Left lung (tissue), 4 donors: ENCODE measurements at regions not wholly inside any gene's neighbourhood (a gene's known extent, or its start where the extent isn't known, plus 50 kb on each side); places are given as distances from the start of the nearest gene placed in this dataset.

Experiments used
- ATAC-seq: fragments of 200-7000 bp; cut with Tn5 transposase; one replicate; pipeline ENCODE4 v1.9.1; 2020; ENCODE audit warnings: moderate library complexity
- DNase-seq, 4 donors: peaks; one replicate each; pipeline ENCODE4 v3.0.0-alpha.2; 2013 to 2020
- H3K27ac ChIP-seq, 2 donors: fragments of 200-600 bp; sonication (generic) in 1 of 2; one replicate each; pipeline versions ENCODE4 v1.5.0 to v1.8.0; 2020 to 2021
- H3K27me3 ChIP-seq, 2 donors: fragments of 200-600 bp; sonication (generic) in 1 of 2; one replicate each; pipeline versions ENCODE4 v1.5.0 to v1.8.0; 2020 to 2021
- H3K36me3 ChIP-seq, 2 donors: fragments of 200-600 bp; sonication (generic) in 1 of 2; one replicate each; pipeline versions ENCODE4 v1.5.0 to v1.8.0; 2020 to 2021
- H3K4me1 ChIP-seq, 2 donors: fragments of 200-600 bp; one replicate each; pipeline ENCODE4 v1.8.0; 2021
- H3K4me3 ChIP-seq, 2 donors: fragments of 200-600 bp; sonication (generic) in 1 of 2; one replicate each; pipeline versions ENCODE4 v1.5.0 to v1.8.0; 2020 to 2021; ENCODE audit warnings: mild to moderate bottlenecking in 1 of 2
- H3K9me3 ChIP-seq, 2 donors: fragments of 200-600 bp; sonication (generic) in 1 of 2; one replicate each; pipeline versions ENCODE4 v1.5.0 to v1.8.0; 2020 to 2021
- intact Hi-C, 2 donors: fragments of 100-400 bp; cut with DNase I; formaldehyde crosslinking; loops; one replicate each; pipeline versions ENCODE4 v1.11.2 to v1.14.2; 2022
- TF ChIP-seq, protein P1 (sequence below), 2 donors: fragments of 200-600 bp; sonication (generic) in 1 of 2; IDR thresholded peaks; one replicate each; pipeline versions ENCODE4 v1.5.0 to v1.8.0; 2021; ENCODE audit warnings: antibody characterized with exemption in 2 of 2
- donor health status: DM: no; HTN: yes; CAD: no.
- donor health status: DM: no; HTN: no; CAD: no.

DNA sequence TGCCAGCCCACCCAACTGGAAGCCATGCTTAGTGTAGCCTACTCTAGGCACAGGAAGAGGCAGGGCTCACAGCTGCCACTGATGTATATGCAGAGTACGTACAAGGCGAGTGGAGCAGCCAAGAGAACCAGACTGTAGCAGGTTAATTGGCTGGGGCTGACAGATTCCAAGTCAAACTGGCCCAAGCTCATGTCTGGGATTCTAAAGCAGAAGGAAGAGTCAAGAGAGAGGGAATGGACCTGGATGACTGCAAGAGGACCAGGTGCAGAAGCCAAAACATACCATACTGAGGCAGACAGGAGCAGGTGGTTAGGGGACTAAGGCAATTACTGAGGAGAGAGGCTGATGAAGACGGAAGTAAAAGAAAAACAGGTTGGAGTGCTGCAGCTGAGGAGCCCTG is 51.3 kb upstream of the LRRN2 start:
- Histone ChIP-seq H3K36me3 (no peaks in the 10 kb centered on the region), H3K27ac (no peak overlapping the region), H3K9me3 (peaks cover 0 to 9% of the 10 kb centered on the region in 2 donors), H3K4me3 (no peak overlapping the region), H3K27me3 (peaks cover 0 to 19% of the 10 kb centered on the region in 2 donors), H3K4me1 (no peaks in the 10 kb centered on the region)
- DNase-seq: no peak
- intact Hi-C loops: no loop called here
- TF ChIP-seq, protein P1, sequence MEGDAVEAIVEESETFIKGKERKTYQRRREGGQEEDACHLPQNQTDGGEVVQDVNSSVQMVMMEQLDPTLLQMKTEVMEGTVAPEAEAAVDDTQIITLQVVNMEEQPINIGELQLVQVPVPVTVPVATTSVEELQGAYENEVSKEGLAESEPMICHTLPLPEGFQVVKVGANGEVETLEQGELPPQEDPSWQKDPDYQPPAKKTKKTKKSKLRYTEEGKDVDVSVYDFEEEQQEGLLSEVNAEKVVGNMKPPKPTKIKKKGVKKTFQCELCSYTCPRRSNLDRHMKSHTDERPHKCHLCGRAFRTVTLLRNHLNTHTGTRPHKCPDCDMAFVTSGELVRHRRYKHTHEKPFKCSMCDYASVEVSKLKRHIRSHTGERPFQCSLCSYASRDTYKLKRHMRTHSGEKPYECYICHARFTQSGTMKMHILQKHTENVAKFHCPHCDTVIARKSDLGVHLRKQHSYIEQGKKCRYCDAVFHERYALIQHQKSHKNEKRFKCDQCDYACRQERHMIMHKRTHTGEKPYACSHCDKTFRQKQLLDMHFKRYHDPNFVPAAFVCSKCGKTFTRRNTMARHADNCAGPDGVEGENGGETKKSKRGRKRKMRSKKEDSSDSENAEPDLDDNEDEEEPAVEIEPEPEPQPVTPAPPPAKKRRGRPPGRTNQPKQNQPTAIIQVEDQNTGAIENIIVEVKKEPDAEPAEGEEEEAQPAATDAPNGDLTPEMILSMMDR (IDR thresholded peaks at IDR 0.05): no peak
- ATAC-seq: no peak

DNA sequence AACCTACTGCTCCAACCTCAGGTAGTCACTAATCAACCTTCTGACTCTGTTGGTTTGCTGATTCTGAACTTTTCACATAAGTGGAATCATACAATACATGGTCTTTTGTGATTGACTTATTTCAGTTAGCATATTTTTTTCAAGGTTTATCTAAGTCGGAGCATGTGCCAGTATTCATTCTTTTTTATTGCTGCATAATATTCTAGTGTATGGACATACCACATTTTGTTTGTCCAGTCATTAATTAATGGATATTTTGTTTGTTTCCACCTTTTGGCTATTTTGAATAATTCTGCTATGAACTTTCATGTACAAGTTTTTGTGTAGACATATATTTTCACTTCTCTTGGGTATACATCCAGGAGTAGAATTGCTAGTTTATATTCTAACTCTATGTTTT is 53.0 kb upstream of the LRRN2 start:
- TF ChIP-seq, protein P1 (IDR thresholded peaks at IDR 0.05): no peak
- H3K4me1 ChIP-seq: no peaks in the 10 kb centered on the region
- H3K27me3 ChIP-seq: peaks cover 0 to 16% of the 10 kb centered on the region in 2 donors
- no peak for ATAC-seq
- DNase-seq: no peak
- no peak overlapping the region for H3K4me3 ChIP-seq
- intact Hi-C loops: no loop called here
- no peaks in the 10 kb centered on the region for H3K36me3 ChIP-seq
- no peak overlapping the region for H3K27ac ChIP-seq
- H3K9me3 ChIP-seq: peaks cover 0 to 9% of the 10 kb centered on the region in 2 donors

DNA sequence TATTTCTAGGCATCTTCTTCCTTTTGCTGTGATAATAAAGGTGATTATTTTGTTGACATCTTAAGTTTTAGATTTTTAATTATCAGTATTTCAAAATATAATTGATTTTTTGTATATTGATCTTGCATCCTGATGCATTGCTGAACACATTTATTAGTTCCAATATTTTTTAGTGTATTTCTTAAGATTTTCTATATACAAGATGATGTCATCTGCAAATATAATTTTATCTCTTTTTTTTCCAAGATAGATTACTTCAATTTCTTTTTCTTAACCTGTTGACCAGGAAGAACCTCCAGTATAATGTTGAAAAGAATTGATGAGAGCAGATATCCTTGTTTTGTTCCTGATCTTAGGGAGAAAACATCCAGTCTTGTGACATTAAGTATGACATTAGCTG is 54.8 kb upstream of the LRRN2 start:
- no peak overlapping the region for H3K27ac ChIP-seq
- H3K9me3 ChIP-seq: peaks cover 0 to 9% of the 10 kb centered on the region in 2 donors
- DNase-seq: no peak
- H3K36me3 ChIP-seq: no peaks in the 10 kb centered on the region
- no peaks in the 10 kb centered on the region for H3K4me1 ChIP-seq
- no peak overlapping the region for H3K4me3 ChIP-seq
- TF ChIP-seq, protein P1 (IDR thresholded peaks at IDR 0.05): no peak
- no peak for ATAC-seq
- H3K27me3 ChIP-seq: peaks cover 0 to 12% of the 10 kb centered on the region in 2 donors
- intact Hi-C loops: no loop called here

DNA sequence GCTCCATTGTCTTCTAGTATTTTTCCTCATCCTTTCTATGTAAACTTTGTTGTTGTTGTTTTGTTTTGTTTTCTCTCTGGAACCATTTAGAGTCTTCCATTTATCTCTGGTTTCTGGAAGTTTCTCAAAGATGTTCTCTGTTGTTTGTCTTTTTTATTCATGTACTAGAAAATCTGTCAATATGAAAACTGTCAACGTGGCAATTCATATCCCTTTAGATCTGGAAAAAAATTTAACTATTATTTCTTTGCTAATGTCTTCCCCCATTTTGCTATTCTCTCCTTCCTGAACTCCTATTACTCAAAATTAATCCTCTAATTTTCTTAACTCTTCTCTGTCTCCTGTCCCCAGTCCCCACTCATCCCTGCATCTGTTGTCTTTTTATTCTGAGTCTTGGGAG is 55.9 kb upstream of the LRRN2 start:
- intact Hi-C loops: no loop called here
- TF ChIP-seq, protein P1 (IDR thresholded peaks at IDR 0.05): no peak
- ATAC-seq (no peak), DNase-seq (no peak)
- Histone ChIP-seq H3K36me3 (no peaks in the 10 kb centered on the region), H3K27ac (no peak overlapping the region), H3K9me3 (peaks cover 0 to 9% of the 10 kb centered on the region in 2 donors), H3K27me3 (peaks cover 0 to 6% of the 10 kb centered on the region in 2 donors), H3K4me3 (no peak overlapping the region), H3K4me1 (no peaks in the 10 kb centered on the region)

DNA sequence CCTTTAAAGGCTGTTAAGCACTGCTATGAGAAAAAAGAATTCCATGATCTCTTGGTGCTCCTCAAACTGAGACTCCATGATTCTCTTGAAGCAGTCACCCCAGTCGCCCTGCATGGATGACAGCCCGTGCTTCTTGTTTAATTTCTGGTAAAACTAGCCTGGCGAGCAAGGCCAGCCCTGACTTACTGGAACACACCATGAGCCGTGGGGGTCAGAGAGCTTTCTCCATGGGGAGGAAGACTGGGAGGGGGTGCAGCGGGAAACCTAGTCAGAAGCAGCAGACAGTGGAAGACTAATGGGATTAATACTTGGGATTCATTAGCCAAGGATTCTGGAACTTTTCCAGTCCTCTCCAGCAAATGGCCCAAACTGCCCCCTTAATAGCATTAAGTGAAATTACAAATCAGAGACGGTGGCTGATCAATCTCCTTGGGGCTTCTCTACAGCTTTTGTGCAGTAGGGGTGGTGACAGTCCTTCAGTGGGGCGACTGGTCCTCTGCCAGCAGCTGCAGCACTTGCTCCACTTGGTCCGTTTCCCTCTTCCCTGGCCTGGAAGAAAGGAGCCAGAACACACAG is 57.2 kb upstream of the LRRN2 start:
- Histone ChIP-seq H3K4me3 (no peak overlapping the region), H3K9me3 (peaks cover 0 to 9% of the 10 kb centered on the region in 2 donors), H3K27ac (no peak overlapping the region), H3K4me1 (no peaks in the 10 kb centered on the region), H3K27me3 (peaks cover 0 to 6% of the 10 kb centered on the region in 2 donors), H3K36me3 (no peaks in the 10 kb centered on the region)
- no peak for DNase-seq
- intact Hi-C loops: no loop called here
- TF ChIP-seq, protein P1 (IDR thresholded peaks at IDR 0.05): no peak
- no peak for ATAC-seq
